HG02763 (cell line): ENCODE measurements at regions not wholly inside any gene's neighbourhood (a gene's known extent, or its start where the extent isn't known, plus 50 kb on each side); places are given as distances from the start of the nearest gene placed in this dataset.
A peak's percentile ranks its signal among the peaks of the same experiment; 100 is the strongest.

Experiments used
- ATAC-seq: cut with Tn5 transposase; IDR thresholded peaks from one replicate; pipeline ENCODE4 v1.9.1; 2021; ENCODE audit warnings: mild to moderate bottlenecking, moderate library complexity; ENCODE audit not compliant: unreplicated experiment

GRCh38 chr1:101316799-101317198 lies 80.0 kb downstream of the S1PR1 start:
- ATAC-seq = no peak

GRCh38 chr1:101317590-101317989 lies 80.8 kb downstream of the S1PR1 start:
- ATAC-seq = no peak

DNA sequence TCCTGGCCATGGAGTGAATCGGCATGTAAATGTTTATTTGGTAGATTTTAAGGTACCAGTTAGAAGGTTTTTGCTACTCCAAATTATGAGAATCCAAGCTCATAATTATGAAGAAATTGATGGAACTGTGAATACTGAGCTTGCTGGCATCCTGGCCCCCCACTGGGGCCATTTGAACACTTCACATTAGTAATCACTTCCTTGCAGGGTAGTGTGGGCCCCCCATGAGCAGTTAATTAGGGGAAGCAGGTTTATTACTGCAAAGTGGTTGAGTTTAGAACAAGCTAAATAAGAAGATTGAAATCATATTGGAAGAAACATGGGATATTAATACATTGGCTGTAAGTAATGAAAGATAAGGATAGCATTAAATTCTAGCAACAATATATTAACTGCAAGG lies 86.7 kb downstream of the S1PR1 start:
- no peak for ATAC-seq

DNA sequence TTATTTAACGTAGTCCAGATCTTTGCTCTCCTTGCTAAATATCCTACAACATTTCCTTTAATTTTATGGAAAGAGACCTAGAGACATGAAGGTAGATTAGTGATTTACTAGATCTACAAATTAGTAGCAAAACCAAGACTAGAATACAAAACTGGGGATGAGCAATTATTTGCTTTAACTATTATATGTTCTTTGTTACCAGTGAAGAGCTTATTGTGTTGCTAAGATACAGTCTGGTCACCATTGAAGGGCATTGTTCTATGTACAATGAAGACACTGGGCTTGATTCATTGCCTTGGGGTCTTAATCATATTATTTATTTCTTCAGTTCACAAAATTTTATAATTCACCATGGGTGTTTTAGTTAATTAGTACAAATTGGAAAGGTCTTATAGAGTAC lies 88.3 kb downstream of the S1PR1 start:
- no peak for ATAC-seq

GRCh38 chr1:101330427-101331130 lies 93.8 kb downstream of the S1PR1 start:
- ATAC-seq = no peak

DNA sequence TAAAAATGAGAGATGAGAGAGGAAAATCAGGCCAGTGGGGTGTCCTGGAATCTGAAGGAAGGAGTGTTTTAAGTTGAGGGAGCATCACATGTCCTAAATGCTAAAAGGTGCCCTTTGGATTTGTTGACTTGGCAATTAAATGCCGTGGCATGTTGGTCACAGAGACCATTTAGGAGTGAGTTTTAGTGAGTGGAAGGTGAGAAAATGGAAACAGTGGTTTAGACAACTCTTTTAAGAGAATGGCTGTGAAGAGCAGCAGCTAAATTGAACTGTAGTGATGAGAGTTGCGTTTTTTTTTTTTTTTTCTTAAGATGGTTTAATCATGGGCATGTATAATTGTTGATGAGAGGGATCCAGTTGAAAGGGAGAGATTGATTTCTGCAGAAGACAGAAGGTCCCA lies 95.0 kb downstream of the S1PR1 start:
- no peak for ATAC-seq

DNA sequence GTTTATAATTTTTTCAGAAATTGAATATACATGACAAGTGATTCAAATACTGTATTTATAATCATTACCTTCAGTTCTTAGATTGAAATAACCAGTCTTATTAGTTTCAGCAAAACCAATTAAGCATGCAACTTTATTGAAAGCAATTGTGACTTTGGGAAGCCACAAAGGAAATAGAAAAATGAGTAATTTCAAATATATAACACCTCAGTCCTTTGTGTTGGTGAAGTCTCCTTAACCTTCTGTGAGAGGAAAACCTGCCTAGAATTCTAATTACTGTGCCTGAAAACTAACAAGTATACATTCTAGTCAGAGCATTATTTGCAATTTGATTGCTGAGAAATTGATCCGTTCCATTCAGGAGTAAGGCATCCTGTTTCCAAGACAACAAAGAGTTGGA lies 95.8 kb downstream of the S1PR1 start:
- no peak for ATAC-seq

GRCh38 chr1:101333186-101333585 lies 96.4 kb downstream of the S1PR1 start:
- no peak for ATAC-seq

DNA sequence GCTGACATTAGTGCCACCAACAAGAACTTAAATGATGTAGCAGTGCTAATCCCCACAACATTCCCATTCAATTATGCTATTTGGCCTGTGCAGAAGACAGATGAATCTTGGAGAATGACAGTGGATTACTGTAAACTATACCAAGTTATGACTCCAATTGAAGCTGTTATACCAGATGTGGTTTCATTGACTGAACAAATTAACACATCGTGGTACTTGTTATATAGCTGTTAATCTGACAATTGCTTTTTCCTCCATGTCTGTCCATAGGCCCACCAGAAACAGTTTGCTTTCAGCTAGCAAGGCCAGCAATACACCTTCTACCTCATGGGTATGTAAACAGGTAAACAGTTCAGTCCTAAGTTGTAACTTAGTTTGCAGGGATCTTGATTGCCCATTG lies 101.1 kb downstream of the S1PR1 start:
- no peak for ATAC-seq

DNA sequence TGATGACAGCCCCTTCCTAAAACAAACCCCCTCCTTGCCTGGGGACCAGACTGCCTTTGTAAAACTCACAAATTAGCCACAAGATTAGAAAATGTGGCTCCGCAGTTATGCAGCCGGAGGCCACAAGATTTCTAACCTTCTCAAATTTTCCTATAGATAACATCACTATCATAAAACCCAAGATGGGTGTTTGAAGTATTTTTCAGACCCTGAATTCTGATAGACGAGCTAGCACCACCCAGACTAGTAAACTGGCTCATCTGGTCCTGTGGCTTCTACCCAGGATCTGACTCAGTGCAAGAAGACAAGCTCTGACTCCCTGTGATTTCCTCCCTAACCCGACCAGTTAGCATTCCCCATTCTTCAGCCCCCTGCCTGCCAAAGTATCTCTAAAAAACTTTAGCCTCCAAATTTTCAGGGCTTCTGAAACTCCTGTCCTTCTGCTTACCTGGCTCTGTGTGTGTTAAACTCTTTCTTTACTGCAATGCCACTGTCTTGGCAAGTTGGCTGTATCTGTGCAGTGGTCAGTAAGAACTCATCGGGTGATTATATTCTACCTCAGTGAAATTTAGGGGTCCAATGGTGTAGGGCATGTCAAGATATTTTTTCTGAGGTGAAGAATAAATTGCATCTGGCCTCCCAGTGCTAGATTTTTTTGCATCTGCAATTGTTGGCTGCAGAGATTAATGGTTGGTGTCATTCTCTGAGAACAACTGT lies 102.1 kb downstream of the S1PR1 start:
- ATAC-seq = no peak

DNA sequence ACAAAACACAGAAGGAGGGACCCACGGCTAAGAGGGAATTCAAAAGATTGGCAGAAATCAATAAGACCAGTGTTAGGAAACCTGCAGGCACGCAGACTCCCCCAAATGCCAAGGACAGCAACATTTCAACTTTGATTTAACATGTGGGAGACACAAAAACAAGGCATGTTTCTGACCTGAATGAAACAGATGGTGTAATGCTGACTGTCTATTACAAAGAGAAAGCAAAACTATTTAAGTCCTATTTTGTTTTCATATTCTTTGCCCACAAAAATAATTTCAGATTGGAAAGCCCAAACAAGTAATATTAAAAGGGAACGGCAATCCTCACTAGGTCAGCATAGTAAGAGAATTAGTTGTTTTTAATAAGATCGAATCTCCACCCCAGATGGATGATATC lies 107.9 kb downstream of the S1PR1 start:
- ATAC-seq = no peak

DNA sequence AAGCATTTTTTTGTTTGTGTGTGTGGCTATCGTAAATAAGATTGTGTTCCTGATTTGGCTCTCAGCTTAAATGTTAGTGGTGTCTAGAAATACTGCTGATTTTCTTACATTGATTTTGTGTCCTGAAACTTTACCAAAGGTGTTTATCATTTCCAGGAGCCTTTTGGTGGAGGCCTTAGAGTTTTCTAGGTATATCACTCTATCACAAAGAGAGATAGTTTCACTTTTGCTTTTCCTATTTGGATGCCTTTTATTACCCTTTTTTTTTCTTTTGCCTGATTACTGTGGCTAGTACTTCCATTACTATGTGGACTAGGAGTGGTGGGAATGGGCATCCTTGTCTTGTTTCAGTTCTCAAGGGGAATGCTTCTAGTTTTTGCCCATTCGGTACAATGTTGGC lies 109.6 kb downstream of the S1PR1 start:
- no peak for ATAC-seq

DNA sequence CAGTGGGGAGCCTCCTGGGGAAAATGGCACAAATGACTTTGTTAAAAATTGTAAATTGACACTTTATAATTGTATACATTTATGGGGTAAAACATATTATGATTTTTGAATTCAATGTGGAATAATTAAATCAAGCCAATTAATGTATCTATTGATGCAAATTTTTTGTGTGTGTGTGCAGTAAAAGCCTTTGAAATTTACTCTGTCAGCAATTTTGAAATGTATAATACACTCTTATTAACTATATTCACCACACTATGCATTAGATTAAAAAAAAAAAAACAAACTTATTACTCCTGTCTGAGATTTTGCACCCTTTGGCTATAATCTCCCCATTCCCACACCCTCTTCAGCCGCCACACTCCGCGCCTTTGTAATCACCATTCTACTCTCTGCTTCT lies 119.2 kb downstream of the S1PR1 start:
- no peak for ATAC-seq

DNA sequence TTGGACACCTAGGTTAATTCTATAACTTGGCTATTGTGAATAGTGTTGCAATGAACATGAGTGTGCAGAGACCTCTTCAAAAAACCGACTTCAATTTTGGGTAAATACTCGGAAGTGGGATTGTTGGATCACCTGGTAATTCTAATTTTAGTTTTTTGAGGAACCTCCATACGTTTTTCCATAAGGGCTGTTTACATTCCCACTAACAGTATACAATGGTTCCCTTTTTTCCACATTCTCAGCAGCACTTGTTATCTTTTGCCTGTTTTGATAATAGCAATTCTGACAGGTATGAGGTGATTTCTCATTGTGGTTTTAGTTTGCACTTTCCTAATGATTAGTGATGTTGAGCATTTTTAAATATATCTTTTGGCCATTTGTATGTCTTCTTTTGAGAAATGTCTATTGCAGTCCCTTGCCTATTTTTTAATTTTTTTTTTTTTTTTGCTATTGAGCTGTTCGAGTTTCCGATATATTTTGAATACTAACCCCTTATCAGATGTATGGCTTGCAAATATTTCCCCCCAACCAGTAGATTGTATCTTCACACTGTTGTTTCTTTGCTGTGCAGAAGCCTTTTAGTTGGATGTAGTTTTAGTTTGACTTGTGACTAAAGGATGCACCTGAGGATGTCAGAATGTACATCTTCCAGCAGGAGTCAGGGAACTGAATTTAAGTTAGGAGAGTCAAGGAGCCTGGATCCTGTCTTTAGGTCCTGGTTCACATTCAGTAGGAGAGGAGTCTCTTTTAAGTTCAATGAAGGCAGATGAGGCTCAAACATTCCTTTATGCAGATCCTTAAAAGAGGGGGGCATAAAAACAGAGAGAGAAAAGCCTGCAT lies 120.0 kb downstream of the S1PR1 start:
- no peak for ATAC-seq

DNA sequence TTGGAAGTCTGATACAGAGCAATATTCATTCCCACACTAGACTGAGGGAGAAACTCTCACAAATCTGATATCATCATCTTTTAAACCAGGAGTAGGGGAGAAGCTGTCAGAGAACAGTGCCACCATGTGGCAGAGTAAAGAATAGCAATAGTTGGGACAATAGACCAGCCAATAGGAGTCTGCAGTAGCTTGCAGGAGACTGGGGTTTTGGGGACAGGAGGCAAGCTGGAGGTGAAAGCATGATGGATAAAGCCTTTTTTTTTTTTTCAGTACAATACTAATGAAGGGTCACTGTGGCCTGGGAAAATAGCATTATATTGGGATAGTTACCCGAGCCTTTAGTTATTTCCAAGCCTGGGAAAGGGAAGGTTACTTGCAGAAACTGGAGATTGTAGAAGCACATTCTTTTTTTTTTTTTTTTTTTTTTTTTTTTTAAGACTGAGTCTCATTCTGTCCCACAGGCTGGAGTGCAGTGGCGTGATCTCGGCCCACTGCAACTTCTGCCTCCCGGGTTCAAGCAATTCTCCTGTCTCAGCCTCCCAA lies 120.7 kb downstream of the S1PR1 start:
- ATAC-seq = peak; percentile 98

- ATAC-seq = no peak
Observed at GRCh38 chr1:101360506-101360905, 123.7 kb downstream of the S1PR1 start.

- no peak for ATAC-seq
Observed at GRCh38 chr1:101363891-101364318, 127.1 kb downstream of the S1PR1 start.

DNA sequence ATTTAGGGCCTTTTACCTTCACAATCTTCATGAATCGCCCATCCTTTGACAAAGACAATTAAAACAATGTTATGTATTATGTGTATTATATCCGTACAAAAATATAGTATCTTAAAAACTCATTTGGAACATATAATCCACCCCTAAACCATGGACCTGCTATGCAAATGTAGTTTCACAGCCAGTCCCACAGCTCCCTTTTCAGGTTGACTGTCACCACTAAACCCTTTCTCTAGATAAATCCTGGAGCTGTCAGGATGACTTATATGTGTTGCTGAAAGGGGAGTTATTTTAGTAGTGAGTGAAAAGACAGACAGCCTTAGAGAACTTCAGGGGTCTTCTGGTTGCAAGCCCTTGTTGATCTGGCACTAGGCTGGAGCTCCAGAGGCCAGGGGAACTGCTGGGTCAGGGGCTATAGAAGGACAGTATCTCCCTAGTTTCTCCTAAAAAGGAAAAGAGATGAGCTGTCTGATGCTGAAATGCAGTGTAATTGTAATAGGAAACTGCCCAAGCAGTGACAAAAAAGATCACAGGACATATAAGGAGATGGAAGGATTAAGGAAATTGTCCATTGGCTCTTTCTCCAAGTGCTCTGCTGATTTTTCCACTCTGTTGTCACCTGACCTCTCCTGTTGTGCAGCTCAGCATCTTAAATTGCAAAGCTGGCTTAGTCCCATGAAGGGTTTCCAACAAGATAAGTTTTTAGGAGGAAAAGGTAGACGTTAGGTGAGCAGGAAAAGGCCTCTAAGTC lies 127.7 kb downstream of the S1PR1 start:
- no peak for ATAC-seq

- no peak for ATAC-seq
Observed at GRCh38 chr1:101365186-101365585, 128.4 kb downstream of the S1PR1 start.

- no peak for ATAC-seq
Observed at GRCh38 chr1:101365878-101366277, 129.1 kb downstream of the S1PR1 start.
